Caco-2 (cell line): ENCODE measurements at regions not wholly inside any gene's neighbourhood (a gene's known extent, or its start where the extent isn't known, plus 50 kb on each side); places are given as distances from the start of the nearest gene placed in this dataset.

Source experiments
- BruUV-seq: library from RNA; stranded (reverse); fragments of 400-500 nt; replicated peaks from 2 replicates; lab custom pipeline; 2021; lab: Mats Ljungman, UMichigan
- CTCF ChIA-PET: fragments of 300-600 bp; sonication (Branson Sonifier 250); formaldehyde crosslinking; loops from one replicate; lab custom pipeline; 2022; ENCODE audit warnings: antibody characterized with exemption; lab: Charles Lee
- POLR2A ChIA-PET: fragments of 300-600 bp; sonication (Branson Sonifier 250); formaldehyde crosslinking; loops from one replicate; lab custom pipeline; 2022; ENCODE audit warnings: antibody characterized with exemption; lab: Charles Lee
- DNase-seq, 2 experiments: peaks; one replicate each; pipeline versions ENCODE4 v3.0.0 to v3.0.0-alpha.2; 2020 to 2022
- H3K27me3 ChIP-seq: replicated peaks from 2 replicates; pipeline ENCODE4 v1.6.0; 2011; ENCODE audit warnings: low read length; ENCODE audit not compliant: control insufficient read depth, insufficient read depth
- H3K36me3 ChIP-seq: 2 replicates; pipeline ENCODE4 v1.5.1; 2011; ENCODE audit warnings: low read length; ENCODE audit not compliant: control insufficient read depth, insufficient read depth
- H3K4me1 ChIP-seq: fragments of 250-450 bp; sonication (Bioruptor Pico); 2 replicates; pipeline ENCODE4 v1.5.1; 2020; ENCODE audit warnings: mild to moderate bottlenecking
- H3K4me3 ChIP-seq: 2 replicates; pipeline ENCODE4 v1.5.1; 2011; ENCODE audit warnings: low read depth, mild to moderate bottlenecking, control low read depth, low read length
- H3K9me3 ChIP-seq: fragments of 250-450 bp; sonication (Bioruptor Pico); 2 replicates; pipeline ENCODE4 v1.5.1; 2020; ENCODE audit warnings: mild to moderate bottlenecking, moderate library complexity
- H3K27ac Mint-ChIP-seq: one replicate; pipeline ENCODE4 v1.8.0; 2022; ENCODE audit warnings: mixed read lengths; ENCODE audit not compliant: unreplicated experiment
- H3K27me3 Mint-ChIP-seq: one replicate; pipeline ENCODE4 v1.8.0; 2022; ENCODE audit warnings: mixed read lengths; ENCODE audit not compliant: insufficient read depth, unreplicated experiment
- H3K36me3 Mint-ChIP-seq: one replicate; pipeline ENCODE4 v1.8.0; 2022; ENCODE audit warnings: mild to moderate bottlenecking, mixed read lengths; ENCODE audit not compliant: insufficient read depth, unreplicated experiment
- H3K4me1 Mint-ChIP-seq: one replicate; pipeline ENCODE4 v1.8.0; 2022; ENCODE audit warnings: low read depth, mixed read lengths; ENCODE audit not compliant: unreplicated experiment
- H3K4me3 Mint-ChIP-seq: one replicate; pipeline ENCODE4 v1.8.0; 2022; ENCODE audit warnings: mild to moderate bottlenecking, moderate library complexity, mixed read lengths; ENCODE audit not compliant: unreplicated experiment
- H3K9me3 Mint-ChIP-seq: one replicate; pipeline ENCODE4 v1.8.0; 2022; ENCODE audit warnings: mixed read lengths; ENCODE audit not compliant: unreplicated experiment
- intact Hi-C: fragments of 100-400 bp; cut with micrococcal nuclease; formaldehyde crosslinking; loops from one replicate; pipeline ENCODE4 v1.10.0; 2022; ENCODE audit not compliant: unreplicated experiment
- TF ChIP-seq, protein P1 (sequence below), 2 experiments: fragments of 200-600 bp in 1 of 2; IDR thresholded peaks; 1 replicate in 1 of 2; 2 replicates in 1 of 2; pipeline versions ENCODE4 v1.5.1 to v1.8.0; 2011 to 2022; ENCODE audit warnings: antibody characterized with exemption in 1 of 2, control low read depth in 1 of 2, inconsistent platforms in 1 of 2, low read depth in 1 of 2, low read length in 1 of 2, mild to moderate bottlenecking in 1 of 2, moderate library complexity in 1 of 2; ENCODE audit not compliant: insufficient read depth in 1 of 2, severe bottlenecking in 1 of 2, unreplicated experiment in 1 of 2

DNA sequence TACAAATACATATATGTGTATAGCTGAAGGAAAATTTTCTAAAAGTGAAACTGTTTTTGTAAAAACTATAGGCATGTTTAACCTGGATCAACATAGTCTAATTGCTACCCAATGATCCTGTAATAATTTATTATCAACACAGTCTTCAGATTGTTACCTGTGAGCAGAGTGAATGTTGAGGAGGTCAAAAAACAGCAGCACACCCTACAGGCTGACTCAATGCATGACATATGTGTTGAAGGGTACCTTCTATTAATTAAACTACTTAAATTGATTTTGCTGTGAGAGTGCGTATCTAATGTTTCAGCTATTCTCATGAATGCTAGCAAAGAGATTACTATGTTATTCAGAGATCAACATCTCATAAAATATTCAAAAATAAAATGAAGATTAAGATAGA is 411.4 kb downstream of the TNS3 start:
- Mint-ChIP-seq H3K4me1 (no peaks in the 10 kb centered on the region), H3K4me3 (no peak overlapping the region), H3K36me3 (no peaks in the 10 kb centered on the region), H3K27me3 (no peaks in the 10 kb centered on the region), H3K9me3 (no peaks in the 10 kb centered on the region), H3K27ac (no peak overlapping the region)
- CTCF ChIA-PET: no interaction called here
- intact Hi-C loops: no loop called here
- H3K27me3 ChIP-seq: no peaks in the 10 kb centered on the region; the same call in 1 of the 2 replicates
- POLR2A ChIA-PET: no interaction called here
- H3K9me3 ChIP-seq: no peaks in the 10 kb centered on the region
- BruUV-seq: no TSS peak
- H3K4me1 ChIP-seq: no peaks in the 10 kb centered on the region
- no peaks in the 10 kb centered on the region for H3K36me3 ChIP-seq
- H3K4me3 ChIP-seq: no peak overlapping the region
- TF ChIP-seq, protein P1, sequence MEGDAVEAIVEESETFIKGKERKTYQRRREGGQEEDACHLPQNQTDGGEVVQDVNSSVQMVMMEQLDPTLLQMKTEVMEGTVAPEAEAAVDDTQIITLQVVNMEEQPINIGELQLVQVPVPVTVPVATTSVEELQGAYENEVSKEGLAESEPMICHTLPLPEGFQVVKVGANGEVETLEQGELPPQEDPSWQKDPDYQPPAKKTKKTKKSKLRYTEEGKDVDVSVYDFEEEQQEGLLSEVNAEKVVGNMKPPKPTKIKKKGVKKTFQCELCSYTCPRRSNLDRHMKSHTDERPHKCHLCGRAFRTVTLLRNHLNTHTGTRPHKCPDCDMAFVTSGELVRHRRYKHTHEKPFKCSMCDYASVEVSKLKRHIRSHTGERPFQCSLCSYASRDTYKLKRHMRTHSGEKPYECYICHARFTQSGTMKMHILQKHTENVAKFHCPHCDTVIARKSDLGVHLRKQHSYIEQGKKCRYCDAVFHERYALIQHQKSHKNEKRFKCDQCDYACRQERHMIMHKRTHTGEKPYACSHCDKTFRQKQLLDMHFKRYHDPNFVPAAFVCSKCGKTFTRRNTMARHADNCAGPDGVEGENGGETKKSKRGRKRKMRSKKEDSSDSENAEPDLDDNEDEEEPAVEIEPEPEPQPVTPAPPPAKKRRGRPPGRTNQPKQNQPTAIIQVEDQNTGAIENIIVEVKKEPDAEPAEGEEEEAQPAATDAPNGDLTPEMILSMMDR (IDR thresholded peaks at IDR 0.05; ENCODE audit: insufficient read depth in 1 of 2, low read depth in 1 of 2, low read length in 1 of 2, severe bottlenecking in 1 of 2, unreplicated experiment in 1 of 2): no peak
- DNase-seq: no peak

DNA sequence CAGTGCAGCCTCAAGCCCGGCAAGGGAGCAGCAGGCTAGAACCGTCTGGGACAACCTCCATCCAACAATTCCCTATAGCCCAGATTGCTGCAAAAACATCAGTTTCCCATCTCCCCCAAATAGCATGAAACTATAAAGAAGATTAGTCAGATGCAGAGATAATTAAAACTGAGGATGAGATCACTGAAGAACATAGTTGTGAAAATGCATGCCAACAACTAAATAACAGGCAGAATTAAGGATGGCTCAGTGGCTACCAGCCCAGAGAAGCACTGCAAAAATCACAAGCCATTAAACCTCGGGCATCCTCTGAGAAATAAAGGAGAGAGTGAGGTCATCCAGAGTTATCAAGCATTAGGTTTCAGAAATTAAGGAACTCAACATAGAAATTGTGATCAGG is 427.1 kb downstream of the TNS3 start:
- H3K9me3 ChIP-seq: peaks cover 3% of the 10 kb centered on the region; the same call in 1 of the 2 replicates
- BruUV-seq: no TSS peak
- no peaks in the 10 kb centered on the region for H3K36me3 ChIP-seq
- no peaks in the 10 kb centered on the region for H3K27me3 ChIP-seq
- Mint-ChIP-seq H3K9me3 (no peaks in the 10 kb centered on the region), H3K4me1 (no peaks in the 10 kb centered on the region), H3K4me3 (no peak overlapping the region), H3K36me3 (no peaks in the 10 kb centered on the region), H3K27me3 (peaks cover 6% of the 10 kb centered on the region), H3K27ac (no peak overlapping the region)
- no peak for DNase-seq
- TF ChIP-seq, protein P1 (IDR thresholded peaks at IDR 0.05; ENCODE audit: insufficient read depth in 1 of 2, low read depth in 1 of 2, low read length in 1 of 2, severe bottlenecking in 1 of 2, unreplicated experiment in 1 of 2): no peak
- H3K4me3 ChIP-seq: no peak overlapping the region
- POLR2A ChIA-PET: no interaction called here
- CTCF ChIA-PET: no interaction called here
- no peaks in the 10 kb centered on the region for H3K4me1 ChIP-seq
- intact Hi-C loops: no loop called here

DNA sequence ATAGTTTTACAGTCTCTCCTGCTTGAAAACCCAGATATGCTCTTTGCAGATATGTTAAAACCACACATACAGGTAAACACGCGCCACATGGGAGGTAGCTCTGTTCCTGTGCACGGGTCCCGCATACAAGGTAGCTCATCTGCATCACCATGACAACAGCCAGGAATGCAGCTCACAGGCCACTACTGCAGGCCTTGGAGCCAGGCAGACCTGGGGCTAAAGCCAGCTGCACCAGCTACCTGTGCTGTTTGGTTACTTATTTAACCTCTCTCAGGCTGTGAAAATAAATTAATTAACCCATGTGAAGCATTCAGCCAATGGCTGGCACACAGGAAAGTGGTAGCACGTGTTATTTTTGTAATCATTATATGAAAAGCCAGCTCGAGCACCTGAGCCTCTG is 428.3 kb downstream of the TNS3 start:
- CTCF ChIA-PET: no interaction called here
- no TSS peak for BruUV-seq

More for the DNA sequence above, 428.3 kb downstream of the TNS3 start:
- DNase-seq: no peak
- Mint-ChIP-seq H3K4me1 (no peaks in the 10 kb centered on the region), H3K27me3 (peaks cover 9% of the 10 kb centered on the region), H3K9me3 (no peaks in the 10 kb centered on the region), H3K27ac (no peak overlapping the region), H3K36me3 (no peaks in the 10 kb centered on the region), H3K4me3 (no peak overlapping the region)
- POLR2A ChIA-PET: no interaction called here
- TF ChIP-seq, protein P1 (IDR thresholded peaks at IDR 0.05; ENCODE audit: insufficient read depth in 1 of 2, low read depth in 1 of 2, low read length in 1 of 2, severe bottlenecking in 1 of 2, unreplicated experiment in 1 of 2): no peak
- no peaks in the 10 kb centered on the region for H3K9me3 ChIP-seq
- H3K4me1 ChIP-seq: no peaks in the 10 kb centered on the region
- intact Hi-C loops: no loop called here
- H3K36me3 ChIP-seq: no peaks in the 10 kb centered on the region
- H3K27me3 ChIP-seq: no peaks in the 10 kb centered on the region
- no peak overlapping the region for H3K4me3 ChIP-seq
